ENCODE measurements at regions not wholly inside any gene's neighbourhood (a gene's known extent, or its start where the extent isn't known, plus 50 kb on each side); places are given as distances from the start of the nearest gene placed in this dataset.

- POLR2A ChIA-PET: no interaction called here
- Mint-ChIP-seq H3K9me3 (no peaks in the 10 kb centered on the region), H3K4me3 (no peak overlapping the region), H3K36me3 (no peaks in the 10 kb centered on the region), H3K4me1 (ENCODE audit: low read depth) (no peaks in the 10 kb centered on the region), H3K27me3 (peaks cover 7% of the 10 kb centered on the region), H3K27ac (no peak overlapping the region)
- CTCF ChIA-PET: no interaction called here
- intact Hi-C loops (cut with micrococcal nuclease): no loop called here
- no peak for DNase-seq
These were observed 128.2 kb upstream of the MED13 start for GRCh38 chr17:62193249-62193648.

GRCh38 chr17:62191390-62192361, 126.6 kb upstream of the MED13 start:
- H3K4me1 Mint-ChIP-seq (ENCODE audit: low read depth): no peaks in the 10 kb centered on the region
- no peak overlapping the region for H3K27ac Mint-ChIP-seq
- ChIA-PET CTCF (no interaction called here), POLR2A (no interaction called here)
- peaks cover 7% of the 10 kb centered on the region for H3K27me3 Mint-ChIP-seq
- intact Hi-C loops (cut with micrococcal nuclease): no loop called here
- H3K4me3 Mint-ChIP-seq: no peak overlapping the region
- DNase-seq: no peak
- H3K9me3 Mint-ChIP-seq: no peaks in the 10 kb centered on the region
- no peaks in the 10 kb centered on the region for H3K36me3 Mint-ChIP-seq

DNA sequence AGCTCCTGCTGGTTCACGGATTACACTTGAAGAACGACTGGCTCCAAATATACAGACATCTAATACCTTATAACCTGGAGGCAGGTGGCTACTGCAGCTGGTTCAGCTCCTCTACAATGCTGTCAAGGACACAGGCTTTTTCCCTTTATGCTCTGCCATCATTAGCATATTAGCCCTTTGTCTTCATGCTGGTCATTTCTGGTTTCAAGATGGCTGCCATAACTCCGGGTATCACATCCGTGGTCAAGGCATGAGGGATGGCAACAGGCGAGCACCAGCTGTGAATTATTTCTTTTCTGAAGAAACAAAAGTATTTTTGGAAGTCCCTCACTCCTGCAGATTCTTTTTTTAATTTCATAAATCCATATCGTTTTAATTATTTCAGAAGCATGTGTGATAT, 124.3 kb upstream of the MED13 start:
- intact Hi-C loops (cut with micrococcal nuclease): no loop called here
- ChIA-PET CTCF (no interaction called here), POLR2A (interaction anchor here (0.6 kb wide), 1 partner anchor 177 kb away, joined by 3 read pairs; no protein-coding TSS in a partner anchor)
- DNase-seq: no peak
- H3K4me3 Mint-ChIP-seq: no peak overlapping the region
- no peaks in the 10 kb centered on the region for H3K4me1 Mint-ChIP-seq (ENCODE audit: low read depth)
- H3K27me3 Mint-ChIP-seq: peaks cover 2% of the 10 kb centered on the region
- H3K27ac Mint-ChIP-seq: no peak overlapping the region
- H3K36me3 Mint-ChIP-seq: no peaks in the 10 kb centered on the region
- no peaks in the 10 kb centered on the region for H3K9me3 Mint-ChIP-seq

- Mint-ChIP-seq H3K4me1 (ENCODE audit: low read depth) (no peaks in the 10 kb centered on the region), H3K4me3 (no peak overlapping the region), H3K27ac (no peak overlapping the region), H3K36me3 (no peaks in the 10 kb centered on the region), H3K27me3 (peaks cover 2% of the 10 kb centered on the region), H3K9me3 (no peaks in the 10 kb centered on the region)
- ChIA-PET CTCF (no interaction called here), POLR2A (no interaction called here)
- intact Hi-C loops (cut with micrococcal nuclease): no loop called here
- DNase-seq: no peak
These were observed 123.6 kb upstream of the MED13 start for GRCh38 chr17:62188713-62189112.

DNA sequence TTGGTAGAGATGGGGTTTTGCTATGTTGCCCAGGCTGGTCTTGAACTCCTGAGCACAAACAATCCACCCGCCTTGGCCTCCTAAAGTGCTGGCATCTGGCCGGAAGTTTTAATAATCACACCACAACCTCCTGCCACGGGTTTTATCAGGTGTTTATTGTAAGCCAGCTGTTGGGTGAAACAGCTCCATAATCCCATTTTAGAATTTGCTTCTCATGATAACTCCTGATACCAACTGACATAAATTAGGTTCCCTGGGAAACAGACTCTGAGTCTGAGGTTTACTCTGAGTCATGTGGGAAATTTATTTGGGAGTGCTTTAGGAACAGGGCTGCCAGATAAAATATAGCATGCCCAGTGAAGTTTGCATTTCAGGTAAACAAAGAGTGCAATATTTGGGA, 122.6 kb upstream of the MED13 start:
- Mint-ChIP-seq H3K9me3 (no peaks in the 10 kb centered on the region), H3K27me3 (no peaks in the 10 kb centered on the region), H3K27ac (no peak overlapping the region), H3K4me3 (no peak overlapping the region), H3K4me1 (ENCODE audit: low read depth) (no peaks in the 10 kb centered on the region), H3K36me3 (no peaks in the 10 kb centered on the region)
- DNase-seq: no peak
- intact Hi-C loops (cut with micrococcal nuclease): no loop called here
- CTCF ChIA-PET: no interaction called here
- POLR2A ChIA-PET: no interaction called here

DNA sequence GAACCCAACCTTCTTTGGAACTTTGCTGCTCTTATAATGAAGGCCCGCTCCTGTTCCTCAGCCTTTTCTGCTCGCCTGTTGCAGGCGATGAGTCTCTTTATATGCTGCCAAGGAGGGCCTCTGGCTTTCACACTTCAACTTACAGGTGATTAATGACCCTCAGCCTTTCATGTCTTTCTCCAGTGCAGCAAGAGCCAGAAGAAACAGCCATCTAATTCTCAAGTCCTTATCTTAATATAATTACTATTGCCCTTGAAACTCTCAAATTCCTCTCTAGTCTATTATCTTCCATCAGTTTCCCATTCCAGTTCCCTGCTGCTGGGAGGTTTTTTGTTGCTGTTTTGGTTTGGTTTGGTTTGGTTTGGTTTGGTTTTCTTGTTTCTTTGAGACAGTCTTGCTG, 121.8 kb upstream of the MED13 start:
- Mint-ChIP-seq H3K36me3 (no peaks in the 10 kb centered on the region), H3K4me3 (no peak overlapping the region), H3K4me1 (ENCODE audit: low read depth) (no peaks in the 10 kb centered on the region), H3K9me3 (no peaks in the 10 kb centered on the region), H3K27ac (no peak overlapping the region), H3K27me3 (no peaks in the 10 kb centered on the region)
- DNase-seq: no peak
- CTCF ChIA-PET: no interaction called here
- POLR2A ChIA-PET: no interaction called here
- intact Hi-C loops (cut with micrococcal nuclease): no loop called here

DNA sequence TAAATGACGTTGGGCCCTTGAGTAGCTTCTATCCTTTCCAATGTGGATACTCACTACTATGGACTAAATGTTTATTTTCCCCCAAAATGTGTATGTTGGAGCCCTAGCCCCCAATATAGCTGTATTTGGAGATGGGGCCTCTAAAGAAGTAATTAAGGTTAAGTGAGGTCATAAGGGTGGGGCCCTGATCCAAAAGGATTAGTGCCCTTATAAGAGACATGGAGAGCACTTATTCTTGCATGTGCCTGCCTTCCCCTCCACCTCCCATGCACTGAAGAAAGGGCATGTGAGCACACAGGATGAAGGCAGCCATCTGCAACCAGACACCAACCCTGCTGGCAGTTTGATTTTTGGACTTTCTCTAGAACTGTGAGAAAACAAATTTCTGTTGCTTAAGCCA, 115.7 kb upstream of the MED13 start:
- intact Hi-C loops (cut with micrococcal nuclease): no loop called here
- POLR2A ChIA-PET: no interaction called here

GRCh38 chr17:62179525-62180161, 114.6 kb upstream of the MED13 start:
- DNase-seq: no peak
- Mint-ChIP-seq H3K36me3 (peaks cover 2% of the 10 kb centered on the region), H3K9me3 (peaks cover 11% of the 10 kb centered on the region), H3K27ac (no peak overlapping the region), H3K27me3 (no peaks in the 10 kb centered on the region), H3K4me3 (no peak overlapping the region), H3K4me1 (ENCODE audit: low read depth) (no peaks in the 10 kb centered on the region)
- intact Hi-C loops (cut with micrococcal nuclease): no loop called here
- ChIA-PET CTCF (no interaction called here), POLR2A (no interaction called here)

More for the DNA sequence above, 115.7 kb upstream of the MED13 start:
- no peak overlapping the region for H3K27ac Mint-ChIP-seq
- no peaks in the 10 kb centered on the region for H3K27me3 Mint-ChIP-seq
- no peak for DNase-seq
- no peaks in the 10 kb centered on the region for H3K4me1 Mint-ChIP-seq (ENCODE audit: low read depth)
- H3K4me3 Mint-ChIP-seq: no peak overlapping the region
- peaks cover 2% of the 10 kb centered on the region for H3K36me3 Mint-ChIP-seq
- H3K9me3 Mint-ChIP-seq: peaks cover 11% of the 10 kb centered on the region
- CTCF ChIA-PET: no interaction called here

GRCh38 chr17:62178579-62178978, 113.5 kb upstream of the MED13 start:
- peaks cover 11% of the 10 kb centered on the region for H3K9me3 Mint-ChIP-seq
- no peaks in the 10 kb centered on the region for H3K4me1 Mint-ChIP-seq (ENCODE audit: low read depth)
- H3K4me3 Mint-ChIP-seq: no peak overlapping the region
- POLR2A ChIA-PET: no interaction called here
- no peaks in the 10 kb centered on the region for H3K27me3 Mint-ChIP-seq
- peaks cover 2% of the 10 kb centered on the region for H3K36me3 Mint-ChIP-seq
- CTCF ChIA-PET: no interaction called here
- DNase-seq: no peak
- intact Hi-C loops (cut with micrococcal nuclease): no loop called here
- no peak overlapping the region for H3K27ac Mint-ChIP-seq

DNA sequence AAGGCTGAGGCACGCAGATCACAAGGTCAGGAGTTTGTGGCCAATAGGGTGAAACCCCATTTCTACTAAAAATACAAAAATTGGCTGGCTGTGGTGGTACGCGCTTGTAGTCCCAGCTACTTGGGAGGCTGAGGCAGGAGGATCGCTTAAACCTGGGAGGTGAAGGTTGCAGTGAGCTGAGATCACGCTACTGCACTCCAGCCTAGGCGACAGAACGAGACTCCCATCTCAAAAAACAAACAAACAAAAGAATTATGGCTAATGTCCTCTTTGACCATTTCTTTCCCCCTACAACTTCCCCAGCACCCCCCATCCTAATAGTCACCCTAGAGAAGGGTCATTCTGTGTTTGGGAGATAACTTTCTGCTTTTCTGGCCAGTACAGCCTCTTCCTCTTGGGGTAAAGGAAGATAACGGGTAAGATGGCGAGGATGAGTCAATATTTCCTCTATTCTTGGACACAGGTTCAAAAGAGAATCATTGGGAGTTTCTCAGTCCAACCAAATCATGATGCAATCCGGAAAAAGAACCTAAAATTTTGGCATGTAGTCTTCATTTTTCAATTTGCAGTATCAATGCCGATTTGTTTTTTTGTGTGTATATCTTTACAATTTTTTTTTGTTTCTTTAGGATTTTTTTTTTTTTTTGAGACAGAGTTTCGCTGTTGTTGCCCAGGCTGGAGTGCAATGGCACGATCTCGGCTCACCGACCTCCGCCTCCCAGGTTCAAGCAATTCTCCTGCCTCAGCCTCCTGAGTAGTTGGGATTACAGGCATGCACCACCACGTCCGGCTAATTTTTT, 107.6 kb upstream of the MED13 start:
- intact Hi-C loops (cut with micrococcal nuclease): no loop called here
- no peaks in the 10 kb centered on the region for H3K9me3 Mint-ChIP-seq
- CTCF ChIA-PET: no interaction called here
- H3K4me3 Mint-ChIP-seq: no peak overlapping the region
- H3K27ac Mint-ChIP-seq: no peak overlapping the region
- POLR2A ChIA-PET: no interaction called here
- H3K36me3 Mint-ChIP-seq: no peaks in the 10 kb centered on the region
- peaks cover 4% of the 10 kb centered on the region for H3K27me3 Mint-ChIP-seq
- no peak for DNase-seq
- peaks cover 2% of the 10 kb centered on the region for H3K4me1 Mint-ChIP-seq (ENCODE audit: low read depth)

DNA sequence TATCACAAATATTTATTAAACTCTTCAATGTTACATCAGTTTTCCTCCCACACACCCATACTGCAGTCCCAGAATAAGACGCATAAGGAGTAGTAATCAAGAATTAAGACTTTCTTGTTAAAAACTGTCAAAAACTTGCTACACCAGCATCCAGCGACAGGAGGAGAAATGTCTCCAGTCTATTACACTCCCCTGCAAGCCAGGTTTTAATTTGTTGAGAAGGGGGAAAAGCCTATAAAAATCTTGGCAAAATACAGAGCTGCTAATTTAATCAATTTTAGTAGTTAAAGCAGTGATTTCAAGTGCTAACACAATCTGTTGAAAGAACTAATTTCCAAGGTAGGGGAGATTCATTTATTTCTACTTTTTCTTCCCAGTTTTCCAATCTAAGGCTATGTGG, 102.0 kb upstream of the MED13 start:
- H3K27ac Mint-ChIP-seq: no peak overlapping the region
- no peaks in the 10 kb centered on the region for H3K36me3 Mint-ChIP-seq
- intact Hi-C loops (cut with micrococcal nuclease): no loop called here

More for the DNA sequence above, 102.0 kb upstream of the MED13 start:
- H3K4me3 Mint-ChIP-seq: no peak overlapping the region
- peaks cover 10% of the 10 kb centered on the region for H3K4me1 Mint-ChIP-seq (ENCODE audit: low read depth)
- no peak for DNase-seq
- H3K9me3 Mint-ChIP-seq: no peaks in the 10 kb centered on the region
- ChIA-PET POLR2A (no interaction called here), CTCF (no interaction called here)
- H3K27me3 Mint-ChIP-seq: no peaks in the 10 kb centered on the region

Data from activated CD4-positive, alpha-beta memory T cell treated with anti-CD3 and anti-CD28 coated beads for 36 hours (primary cell).